Esophagus squamous epithelium (tissue), 4 donors: ENCODE measurements at regions not wholly inside any gene's neighbourhood (a gene's known extent, or its start where the extent isn't known, plus 50 kb on each side); places are given as distances from the start of the nearest gene placed in this dataset.

Experiments
- CTCF ChIP-seq, 6 experiments: fragments of 450-650 bp in 4 of 6; fragments of 200-600 bp in 2 of 6; sonication (generic) in 2 of 6; IDR thresholded peaks; one replicate each; pipeline ENCODE4 v1.5.1; 2016 to 2019; ENCODE audit warnings: antibody characterized with exemption in 6 of 6, mild to moderate bottlenecking in 4 of 6, moderate library complexity in 4 of 6
- POLR2A ChIP-seq, 4 donors: fragments of 450-650 bp; IDR thresholded peaks; one replicate each; pipeline ENCODE4 v1.6.1; 2017; ENCODE audit warnings: antibody characterized with exemption in 4 of 4, mild to moderate bottlenecking in 4 of 4, moderate library complexity in 3 of 4

GRCh38 chr18:44502790-44503189, 177.9 kb upstream of the SETBP1 start:
- TF ChIP-seq CTCF (IDR thresholded peaks at IDR 0.05) (no peak), POLR2A (IDR thresholded peaks at IDR 0.05) (no peak)
